Mesenchymal stem cell (in vitro differentiated cells and primary cell): ENCODE measurements at regions not wholly inside any gene's neighbourhood (a gene's known extent, or its start where the extent isn't known, plus 50 kb on each side); places are given as distances from the start of the nearest gene placed in this dataset.

Source experiments
- DNase-seq: peaks from one replicate; pipeline ENCODE4 v3.0.0-alpha.2; 2013
- H2AFZ ChIP-seq: one replicate; pipeline ENCODE4 v1.6.1; 2013; ENCODE audit warnings: low read depth, mild to moderate bottlenecking, control low read depth, inconsistent platforms, low read length, moderate library complexity
- H2AK5ac ChIP-seq: 2 replicates; pipeline ENCODE4 v1.6.1; 2013; ENCODE audit warnings: low read length, moderate library complexity, mild to moderate bottlenecking, inconsistent platforms; ENCODE audit not compliant: severe bottlenecking
- H2BK120ac ChIP-seq: one replicate; pipeline ENCODE4 v1.6.1; 2013; ENCODE audit warnings: low read depth, mild to moderate bottlenecking, inconsistent platforms, low read length, moderate library complexity
- H2BK12ac ChIP-seq, 2 experiments: one replicate each; pipeline ENCODE4 v1.6.1; 2013; ENCODE audit warnings: inconsistent platforms in 2 of 2, low read length in 2 of 2, mild to moderate bottlenecking in 2 of 2, moderate library complexity in 2 of 2, control low read depth in 1 of 2
- H2BK15ac ChIP-seq: one replicate; pipeline ENCODE4 v1.6.1; 2013; ENCODE audit warnings: mild to moderate bottlenecking, low read depth, inconsistent platforms; ENCODE audit not compliant: poor library complexity, severe bottlenecking
- H2BK5ac ChIP-seq: 2 replicates; pipeline ENCODE4 v1.6.1; 2013; ENCODE audit warnings: low read depth, mild to moderate bottlenecking, low read length, control low read depth, inconsistent platforms; ENCODE audit not compliant: poor library complexity, severe bottlenecking
- H3K14ac ChIP-seq, 2 experiments: one replicate each; pipeline ENCODE4 v1.6.1; 2013; ENCODE audit warnings: inconsistent platforms in 2 of 2, low read length in 2 of 2, control low read depth in 1 of 2, mild to moderate bottlenecking in 1 of 2, moderate library complexity in 1 of 2
- H3K18ac ChIP-seq, 2 experiments: one replicate each; pipeline ENCODE4 v1.6.1; 2013; ENCODE audit warnings: inconsistent platforms in 2 of 2, low read length in 2 of 2, control low read depth in 1 of 2, low read depth in 1 of 2, mild to moderate bottlenecking in 1 of 2
- H3K23ac ChIP-seq, 2 experiments: one replicate each; pipeline ENCODE4 v1.6.1; 2013; ENCODE audit warnings: inconsistent platforms in 2 of 2, low read length in 2 of 2, mild to moderate bottlenecking in 2 of 2, moderate library complexity in 2 of 2, control low read depth in 1 of 2
- H3K27ac ChIP-seq: 2 replicates; pipeline ENCODE4 v1.5.1; 2013; ENCODE audit warnings: mild to moderate bottlenecking, moderate library complexity, low read length, control low read depth, inconsistent platforms; ENCODE audit not compliant: poor library complexity, severe bottlenecking
- H3K27me3 ChIP-seq, 2 experiments: 2 replicates each; pipeline versions ENCODE4 v1.6.1 to v1.7.0; 2013; ENCODE audit warnings: low read length in 2 of 2, mild to moderate bottlenecking in 2 of 2, moderate library complexity in 2 of 2, control low read depth in 1 of 2, inconsistent platforms in 1 of 2; ENCODE audit not compliant: control insufficient read depth in 1 of 2, insufficient read depth in 1 of 2
- H3K36me3 ChIP-seq, 2 experiments: 2 replicates each; pipeline versions ENCODE4 v1.6.1 to v1.7.0; 2013; ENCODE audit warnings: low read length in 2 of 2, control low read depth in 1 of 2, inconsistent platforms in 1 of 2, low read depth in 1 of 2, mild to moderate bottlenecking in 1 of 2; ENCODE audit not compliant: insufficient read depth in 2 of 2, control insufficient read depth in 1 of 2
- H3K4ac ChIP-seq, 2 experiments: one replicate each; pipeline ENCODE4 v1.6.1; 2013; ENCODE audit warnings: inconsistent platforms in 2 of 2, low read length in 2 of 2, mild to moderate bottlenecking in 2 of 2, moderate library complexity in 2 of 2, control low read depth in 1 of 2, low read depth in 1 of 2
- H3K4me1 ChIP-seq: 2 replicates; pipeline ENCODE4 v1.6.1; 2013; ENCODE audit warnings: low read depth, low read length, control low read depth; ENCODE audit not compliant: control insufficient read depth, insufficient read depth
- H3K4me2 ChIP-seq: 2 replicates; pipeline ENCODE4 v1.6.1; 2013; ENCODE audit warnings: low read length, mild to moderate bottlenecking, inconsistent platforms; ENCODE audit not compliant: poor library complexity, severe bottlenecking
- H3K4me3 ChIP-seq, 2 experiments: 2 replicates each; pipeline versions ENCODE4 v1.5.1 to v1.7.0; 2013; ENCODE audit warnings: low read length in 2 of 2, mild to moderate bottlenecking in 2 of 2, control low read depth in 1 of 2, low read depth in 1 of 2; ENCODE audit not compliant: insufficient read depth in 1 of 2
- H3K79me1 ChIP-seq: replicated peaks from 2 replicates; pipeline ENCODE4 v1.6.1; 2013; ENCODE audit warnings: mild to moderate bottlenecking, control low read depth, low read length, inconsistent platforms; ENCODE audit not compliant: poor library complexity, severe bottlenecking
- H3K9ac ChIP-seq: 2 replicates; pipeline ENCODE4 v1.7.0; 2013; ENCODE audit warnings: mild to moderate bottlenecking, low read length, moderate library complexity
- H3K9me3 ChIP-seq: 2 replicates; pipeline ENCODE4 v1.7.0; 2013; ENCODE audit warnings: mild to moderate bottlenecking, low read length; ENCODE audit not compliant: control insufficient read depth
- H4K8ac ChIP-seq: one replicate; pipeline ENCODE4 v1.6.1; 2013; ENCODE audit warnings: inconsistent platforms, mild to moderate bottlenecking, low read length, moderate library complexity
- H4K91ac ChIP-seq: one replicate; pipeline ENCODE4 v1.6.1; 2013; ENCODE audit warnings: mild to moderate bottlenecking, low read length, inconsistent platforms
- WGBS: methylation state at CpG from one replicate; pipeline ENCODE4 v1.1.7; 2013; ENCODE audit warnings: mixed read lengths; 5-methylcytosine and 5-hydroxymethylcytosine counted together

DNA sequence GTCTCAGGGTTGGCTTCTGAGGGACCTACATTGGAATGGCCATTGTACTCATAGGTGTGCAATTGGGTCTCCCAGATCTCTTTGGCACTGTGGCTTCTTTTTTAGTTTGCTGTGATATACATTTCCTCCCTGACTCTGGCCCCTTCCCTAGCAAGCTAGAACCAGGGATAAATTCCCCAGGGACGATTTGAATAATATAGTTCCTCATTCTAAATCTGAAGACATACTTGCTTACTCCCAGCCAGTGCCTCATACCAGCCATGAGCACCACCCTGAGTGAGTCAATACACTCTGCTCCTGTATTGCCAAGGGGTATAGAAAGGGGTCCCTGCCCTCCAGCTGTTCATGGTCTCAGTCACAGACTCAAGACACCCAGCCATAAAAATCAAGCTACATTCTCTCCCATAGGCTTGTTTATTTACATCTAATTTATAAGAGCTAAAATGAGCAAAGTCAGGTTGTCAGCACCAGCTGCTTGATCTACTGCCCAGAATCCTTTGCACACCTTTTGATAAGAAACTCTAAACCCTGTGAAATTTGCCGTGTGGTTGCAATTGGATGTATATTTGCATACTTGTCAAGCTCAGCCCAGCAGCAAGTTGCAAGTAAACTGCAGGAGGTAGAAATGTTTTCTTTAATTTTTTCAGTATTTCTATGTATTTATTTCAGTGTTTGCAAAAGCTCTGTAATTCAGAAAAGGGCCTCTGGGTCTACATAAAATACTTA is 219.9 kb upstream of the IRX1 start:
- Histone ChIP-seq H2BK15ac (no peak overlapping the region), H3K18ac (no peak overlapping the region), H3K36me3 (no peaks in the 10 kb centered on the region), H3K27ac (no peak overlapping the region), H2BK5ac (no peak overlapping the region), H3K14ac (no peak overlapping the region), H3K27me3 (no peaks in the 10 kb centered on the region), H4K8ac (no peak overlapping the region), H2AK5ac (no peak overlapping the region), H3K79me1 (no peaks in the 10 kb centered on the region), H3K4me1 (no peaks in the 10 kb centered on the region), H2BK12ac (no peak overlapping the region), H3K9ac (no peak overlapping the region), H3K9me3 (peaks cover 44% of the 10 kb centered on the region), H2AFZ (no peak overlapping the region), H3K4me2 (no peak overlapping the region), H2BK120ac (no peak overlapping the region), H4K91ac (no peak overlapping the region), H3K23ac (no peak overlapping the region), H3K4ac (no peak overlapping the region), H3K4me3 (no peak overlapping the region)
- no peak for DNase-seq
- WGBS = 75% methylated on average over 1 of the region's 2 CpGs

DNA sequence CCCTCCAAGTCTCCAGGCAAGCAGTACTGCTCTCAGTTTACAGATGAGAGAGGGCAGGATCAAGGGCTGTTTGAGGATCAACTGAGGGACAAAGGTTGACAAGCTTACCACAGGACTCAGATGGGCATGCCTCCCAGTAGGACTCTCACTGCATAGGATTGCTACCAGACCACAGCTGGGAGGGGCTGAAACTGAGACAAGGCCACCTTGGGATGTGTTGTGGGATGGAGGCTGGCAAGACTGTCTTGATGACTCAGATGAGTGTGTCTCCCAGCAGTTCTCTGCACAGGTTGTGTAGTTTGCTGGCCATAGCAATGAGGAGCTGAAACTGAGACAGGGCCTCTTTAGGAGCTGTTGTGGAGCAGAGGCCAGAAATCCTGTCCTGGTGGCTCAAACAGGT is 222.2 kb upstream of the IRX1 start:
- H2BK12ac ChIP-seq = no peak overlapping the region
- no peak overlapping the region for H3K9ac ChIP-seq
- no peak for DNase-seq
- H2BK15ac ChIP-seq = no peak overlapping the region
- no peaks in the 10 kb centered on the region for H3K36me3 ChIP-seq
- H3K4me1 ChIP-seq = no peaks in the 10 kb centered on the region
- no peaks in the 10 kb centered on the region for H3K27me3 ChIP-seq
- H3K4me3 ChIP-seq = no peak overlapping the region
- no peak overlapping the region for H2AK5ac ChIP-seq
- no peak overlapping the region for H3K14ac ChIP-seq
- H3K4ac ChIP-seq = no peak overlapping the region
- no peak overlapping the region for H2BK5ac ChIP-seq
- H4K8ac ChIP-seq = no peak overlapping the region
- no peak overlapping the region for H3K18ac ChIP-seq
- no peak overlapping the region for H3K27ac ChIP-seq
- H3K23ac ChIP-seq = no peak overlapping the region
- H2AFZ ChIP-seq = no peak overlapping the region
- no peaks in the 10 kb centered on the region for H3K79me1 ChIP-seq
- no peak overlapping the region for H3K4me2 ChIP-seq
- peaks cover 47% of the 10 kb centered on the region for H3K9me3 ChIP-seq
- no peak overlapping the region for H4K91ac ChIP-seq
- no peak overlapping the region for H2BK120ac ChIP-seq

DNA sequence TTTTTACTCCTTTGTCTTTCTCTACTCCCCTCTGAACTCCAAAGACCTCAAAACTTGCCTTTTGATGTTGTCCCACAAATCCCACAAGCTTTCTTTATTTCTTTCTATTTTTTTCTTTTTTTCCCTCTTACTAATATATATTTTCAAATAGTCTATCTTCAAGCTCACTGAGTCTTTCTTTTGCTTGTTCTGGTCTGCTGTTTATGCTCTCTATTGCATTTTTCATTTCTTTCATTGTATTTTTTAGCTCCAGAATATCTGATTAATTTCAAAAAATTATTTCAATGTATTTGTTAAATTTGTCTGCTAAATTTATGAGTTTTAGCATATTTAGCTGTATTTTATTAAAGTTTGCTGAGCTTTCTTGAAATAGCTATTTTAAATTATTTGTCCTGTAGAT is 223.3 kb upstream of the IRX1 start:
- Histone ChIP-seq H3K23ac (no peak overlapping the region), H2BK120ac (no peak overlapping the region), H3K27me3 (no peaks in the 10 kb centered on the region), H2BK12ac (no peak overlapping the region), H3K18ac (no peak overlapping the region), H2BK5ac (no peak overlapping the region), H3K79me1 (no peaks in the 10 kb centered on the region), H3K14ac (no peak overlapping the region), H4K8ac (no peak overlapping the region), H3K9me3 (peaks cover 47% of the 10 kb centered on the region), H3K9ac (no peak overlapping the region), H3K36me3 (no peaks in the 10 kb centered on the region), H3K4me1 (no peaks in the 10 kb centered on the region), H3K4me2 (no peak overlapping the region), H3K27ac (no peak overlapping the region), H2AFZ (no peak overlapping the region), H4K91ac (no peak overlapping the region), H2AK5ac (no peak overlapping the region), H2BK15ac (no peak overlapping the region), H3K4me3 (no peak overlapping the region), H3K4ac (no peak overlapping the region)
- DNase-seq = no peak

DNA sequence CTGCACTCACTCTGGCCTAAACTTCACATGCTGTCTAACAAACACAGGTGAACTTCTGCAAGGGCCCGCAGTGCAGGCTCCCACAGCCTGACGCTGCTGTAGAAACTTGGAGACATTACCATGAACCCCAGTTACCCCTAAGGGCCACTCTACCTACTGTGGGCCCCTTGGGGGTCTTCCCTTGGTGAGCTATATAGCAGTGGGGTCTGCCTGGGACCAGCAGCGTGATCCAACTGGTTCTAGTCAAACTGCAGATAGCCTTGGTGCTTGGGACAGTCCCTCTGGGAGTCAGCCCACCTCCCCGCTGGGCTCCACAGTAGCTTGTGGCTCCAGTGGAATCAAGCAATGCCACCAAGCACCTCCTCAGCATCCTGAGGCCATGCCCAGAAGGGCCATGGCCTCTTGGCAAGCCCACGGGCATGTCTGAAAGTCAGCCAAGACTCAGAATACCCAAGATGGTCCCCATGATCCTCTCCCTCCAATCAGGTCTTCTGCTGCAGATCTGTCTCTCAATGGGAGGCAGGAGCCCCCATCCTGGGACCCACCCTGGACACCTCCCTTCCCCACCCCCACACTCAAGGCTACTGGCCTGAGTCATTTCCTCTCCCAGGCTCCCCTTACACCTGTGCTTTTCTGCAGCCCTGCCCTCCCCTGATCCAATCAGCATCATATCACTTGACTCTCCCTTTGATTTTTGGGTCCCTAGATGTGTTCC is 230.0 kb upstream of the IRX1 start:
- H3K23ac ChIP-seq = no peak overlapping the region
- H3K14ac ChIP-seq = no peak overlapping the region
- no peak for DNase-seq
- H2BK120ac ChIP-seq = no peak overlapping the region
- no peak overlapping the region for H3K18ac ChIP-seq
- no peaks in the 10 kb centered on the region for H3K27me3 ChIP-seq
- H2BK15ac ChIP-seq = no peak overlapping the region
- no peak overlapping the region for H3K4me2 ChIP-seq
- H3K36me3 ChIP-seq = no peaks in the 10 kb centered on the region
- WGBS = 78% methylated on average over 5 of the region's 5 CpGs
- H2AFZ ChIP-seq = no peak overlapping the region
- H3K4me1 ChIP-seq = no peaks in the 10 kb centered on the region
- no peak overlapping the region for H3K27ac ChIP-seq
- no peak overlapping the region for H2AK5ac ChIP-seq
- H2BK12ac ChIP-seq = no peak overlapping the region
- H3K9ac ChIP-seq = no peak overlapping the region
- H2BK5ac ChIP-seq = no peak overlapping the region
- H3K79me1 ChIP-seq = no peaks in the 10 kb centered on the region
- H3K4me3 ChIP-seq = no peak overlapping the region
- no peak overlapping the region for H4K91ac ChIP-seq
- H3K4ac ChIP-seq = no peak overlapping the region
- H4K8ac ChIP-seq = no peak overlapping the region
- H3K9me3 ChIP-seq = peaks cover 6% of the 10 kb centered on the region
